ENCODE measurements at regions not wholly inside any gene's neighbourhood (a gene's known extent, or its start where the extent isn't known, plus 50 kb on each side); places are given as distances from the start of the nearest gene placed in this dataset.

- TF ChIP-seq CTCF (IDR thresholded peaks at IDR 0.05) (no peak), EZH2 (IDR thresholded peaks at IDR 0.05) (no peak), EZH2phosphoT487 (IDR thresholded peaks at IDR 0.05) (no peak)
These were observed 340.3 kb upstream of the DDI1 start for GRCh38 chr11:103696123-103696522.
